ENCODE measurements at regions not wholly inside any gene's neighbourhood (a gene's known extent, or its start where the extent isn't known, plus 50 kb on each side); places are given as distances from the start of the nearest gene placed in this dataset.
"Not testable (repeated sequence)": the region's sequence is repeated elsewhere in the genome, so short reads cannot be mapped to it uniquely, and the experiment has no call there.

DNA sequence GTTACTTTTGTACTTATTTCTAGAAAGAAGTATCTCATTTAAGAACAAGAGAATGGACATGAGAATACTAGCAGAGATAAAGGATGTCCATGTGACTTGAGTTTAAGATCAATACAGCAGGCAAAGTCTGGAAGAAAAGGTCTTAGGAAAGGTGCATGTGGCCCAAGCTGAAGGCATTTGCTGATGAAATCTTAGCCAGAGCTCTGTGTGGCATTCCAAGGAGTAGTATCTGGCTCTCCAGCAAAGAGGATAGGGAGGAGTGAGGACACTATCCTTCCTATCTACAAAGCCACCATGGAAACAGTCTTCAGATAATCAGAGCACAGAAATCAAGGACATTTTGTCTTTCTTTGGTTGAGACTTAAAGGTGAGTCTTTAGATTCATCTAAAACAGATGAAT, 244.1 kb upstream of the RGMB start:
- no peak for TF ChIP-seq CTCF (conservative IDR thresholded peaks at IDR 0.05; ENCODE audit: low read depth, low read length)
- H3K4me3 ChIP-seq (ENCODE audit: low read length) = no peak overlapping the region
- no peak for DNase-seq (ENCODE audit: low read depth)

DNA sequence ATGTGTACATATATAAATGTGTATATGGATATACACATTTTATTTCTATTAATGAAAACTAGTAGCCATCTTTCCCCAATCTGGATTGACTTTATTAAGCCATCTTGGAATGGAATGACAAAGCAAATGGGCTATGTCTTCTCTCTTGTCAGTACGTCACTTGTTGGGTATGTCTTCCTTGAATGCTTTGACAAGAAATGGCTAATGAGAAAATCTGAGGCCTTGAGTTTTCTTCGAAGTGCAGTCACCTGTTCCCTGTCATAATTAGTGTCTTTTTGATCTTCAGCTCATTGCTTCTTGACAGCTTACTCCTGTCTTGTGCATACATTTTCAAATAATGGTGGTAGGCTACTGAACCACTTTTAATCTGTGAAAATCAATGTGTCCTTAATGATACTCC, 243.2 kb upstream of the RGMB start:
- DNase-seq (ENCODE audit: low read depth) = no peak
- TF ChIP-seq CTCF (conservative IDR thresholded peaks at IDR 0.05; ENCODE audit: low read depth, low read length) = no peak
- no peak overlapping the region for H3K4me3 ChIP-seq (ENCODE audit: low read length)

GRCh38 chr5:98535901-98536300, 237.6 kb upstream of the RGMB start:
- H3K4me3 ChIP-seq (ENCODE audit: low read length) = no peak overlapping the region
- no peak for TF ChIP-seq CTCF (conservative IDR thresholded peaks at IDR 0.05; ENCODE audit: low read depth, low read length)
- no peak for DNase-seq (ENCODE audit: low read depth)

DNA sequence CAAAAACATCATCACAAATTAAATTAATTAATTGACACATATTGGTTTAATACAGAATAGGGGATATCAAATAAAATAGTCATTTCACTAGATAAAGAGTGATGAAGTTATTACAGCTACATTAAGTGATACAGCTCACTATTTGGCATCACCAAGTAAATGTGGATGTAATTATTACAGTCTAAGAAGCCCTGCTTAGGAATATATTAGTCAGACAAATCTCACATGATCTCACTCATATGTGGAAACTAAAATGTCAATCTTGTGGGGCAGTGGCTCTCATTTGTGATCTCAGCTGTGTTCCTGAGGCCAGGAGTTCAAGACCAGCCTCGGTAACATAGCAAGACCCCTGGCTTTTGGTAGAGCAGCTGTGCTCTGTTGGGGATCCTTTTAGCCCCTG, 233.4 kb upstream of the RGMB start:
- no peak for DNase-seq (ENCODE audit: low read depth)
- H3K4me3 ChIP-seq (ENCODE audit: low read length) = no peak overlapping the region
- no peak for TF ChIP-seq CTCF (conservative IDR thresholded peaks at IDR 0.05; ENCODE audit: low read depth, low read length)

DNA sequence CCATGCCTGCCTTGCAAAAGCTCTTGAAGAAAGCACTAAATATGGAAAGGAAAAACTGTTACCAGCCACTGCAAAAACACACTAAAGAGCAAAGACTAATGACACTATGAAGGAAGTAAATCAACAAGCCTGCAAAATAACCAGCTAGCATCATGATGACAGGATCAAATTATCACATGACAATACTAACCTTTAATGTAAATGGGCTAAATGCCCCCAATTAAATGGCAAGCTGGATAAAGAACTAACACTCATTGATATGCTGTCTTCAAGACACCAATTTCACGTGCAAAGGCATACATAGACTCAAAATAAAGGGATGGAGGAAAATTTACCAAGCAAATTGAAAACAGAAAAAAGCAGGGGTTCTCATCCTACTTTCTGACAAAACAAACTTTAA, 231.8 kb upstream of the RGMB start:
- no peak overlapping the region for H3K4me3 ChIP-seq (ENCODE audit: low read length)
- DNase-seq (ENCODE audit: low read depth) = no peak
- TF ChIP-seq CTCF (conservative IDR thresholded peaks at IDR 0.05; ENCODE audit: low read depth, low read length) = no peak

- H3K4me3 ChIP-seq (ENCODE audit: low read length) = no peak overlapping the region
- no peak for TF ChIP-seq CTCF (conservative IDR thresholded peaks at IDR 0.05; ENCODE audit: low read depth, low read length)
- DNase-seq (ENCODE audit: low read depth) = no peak
Observed at GRCh38 chr5:98543490-98543889, 230.0 kb upstream of the RGMB start.

GRCh38 chr5:98546924-98547323, 226.5 kb upstream of the RGMB start:
- H3K4me3 ChIP-seq (ENCODE audit: low read length); DNase-seq (ENCODE audit: low read depth): not testable (repeated sequence)

DNA sequence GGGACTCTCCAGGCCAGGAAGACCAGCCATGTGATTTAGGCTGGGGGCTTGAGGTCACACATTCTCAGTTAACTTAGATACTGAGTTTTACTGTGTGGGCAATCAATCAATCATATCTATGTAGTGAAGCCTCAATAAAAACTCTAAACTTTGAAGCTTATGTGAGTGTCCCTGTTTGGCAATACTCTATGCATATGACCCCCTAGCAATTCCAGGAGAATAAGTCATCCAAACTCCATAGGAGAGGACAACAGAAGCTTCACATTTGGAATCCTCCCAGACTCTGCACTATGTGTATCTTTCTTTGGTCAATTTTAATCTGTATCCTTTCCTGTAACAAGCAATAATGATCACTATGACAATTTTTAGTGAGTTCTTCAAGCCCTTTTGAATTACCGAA, 216.8 kb upstream of the RGMB start:
- DNase-seq (ENCODE audit: low read depth) = no peak
- no peak for TF ChIP-seq CTCF (conservative IDR thresholded peaks at IDR 0.05; ENCODE audit: low read depth, low read length)
- H3K4me3 ChIP-seq (ENCODE audit: low read length) = no peak overlapping the region

All from retinal pigment epithelial cell (primary cell).